ENCODE measurements at regions not wholly inside any gene's neighbourhood (a gene's known extent, or its start where the extent isn't known, plus 50 kb on each side); places are given as distances from the start of the nearest gene placed in this dataset.

DNA sequence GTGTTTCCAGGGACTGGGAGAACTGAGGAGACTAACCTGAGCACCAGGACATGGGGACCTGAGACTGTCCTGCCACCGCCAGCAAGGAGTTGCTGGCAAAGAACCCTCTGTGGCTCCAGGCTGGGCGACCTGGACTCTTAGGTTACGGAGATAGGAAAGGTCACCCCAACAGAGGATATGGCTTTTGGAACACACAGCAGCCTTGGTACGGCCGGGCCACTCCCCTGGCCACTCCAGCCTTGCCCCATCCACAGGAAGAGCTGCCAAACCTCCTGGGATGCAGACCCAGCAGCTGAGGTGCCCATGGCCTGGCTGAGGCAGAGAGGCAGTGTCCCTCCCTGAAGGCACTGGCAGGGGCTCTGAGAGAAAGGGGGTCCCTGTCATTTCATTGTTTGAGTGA is 137.8 kb downstream of the OAT start:
- Mint-ChIP-seq H3K36me3 (ENCODE audit: low read depth) (no peaks in the 10 kb centered on the region), H3K4me1 (ENCODE audit: low read depth) (peaks cover 32% of the 10 kb centered on the region), H3K27me3 (no peaks in the 10 kb centered on the region), H3K4me3 (no peak overlapping the region), H3K27ac (no peak overlapping the region), H3K9me3 (no peaks in the 10 kb centered on the region)
- intact Hi-C loops (cut with micrococcal nuclease), result no loop called here

DNA sequence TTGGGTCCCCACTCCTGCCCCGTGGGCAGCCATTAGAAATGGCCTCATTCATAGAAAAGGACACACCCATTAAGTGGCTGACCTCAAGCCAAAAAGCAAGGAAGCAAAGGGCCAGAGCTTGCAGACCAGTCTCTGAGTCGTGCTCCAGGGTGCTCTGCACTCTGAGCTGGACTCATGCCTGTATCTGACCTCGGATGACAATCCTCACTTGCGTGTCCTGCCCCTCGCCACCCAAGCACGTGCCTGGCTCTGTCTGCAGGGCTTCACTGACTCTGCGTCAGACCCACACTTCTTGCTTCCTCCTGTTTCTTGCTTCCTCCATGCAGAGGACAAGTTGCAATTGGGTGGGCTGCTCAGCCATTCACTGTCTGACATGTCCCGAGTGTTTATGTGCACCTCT is 138.8 kb downstream of the OAT start:
- intact Hi-C loops (cut with micrococcal nuclease), result no loop called here
- H3K4me1 Mint-ChIP-seq (ENCODE audit: low read depth), result peaks cover 23% of the 10 kb centered on the region
- H3K4me3 Mint-ChIP-seq, result no peak overlapping the region
- peak overlapping the region; percentile 48 for H3K27ac Mint-ChIP-seq
- H3K27me3 Mint-ChIP-seq, result no peaks in the 10 kb centered on the region
- H3K9me3 Mint-ChIP-seq, result peaks cover 3% of the 10 kb centered on the region
- no peaks in the 10 kb centered on the region for H3K36me3 Mint-ChIP-seq (ENCODE audit: low read depth)

DNA sequence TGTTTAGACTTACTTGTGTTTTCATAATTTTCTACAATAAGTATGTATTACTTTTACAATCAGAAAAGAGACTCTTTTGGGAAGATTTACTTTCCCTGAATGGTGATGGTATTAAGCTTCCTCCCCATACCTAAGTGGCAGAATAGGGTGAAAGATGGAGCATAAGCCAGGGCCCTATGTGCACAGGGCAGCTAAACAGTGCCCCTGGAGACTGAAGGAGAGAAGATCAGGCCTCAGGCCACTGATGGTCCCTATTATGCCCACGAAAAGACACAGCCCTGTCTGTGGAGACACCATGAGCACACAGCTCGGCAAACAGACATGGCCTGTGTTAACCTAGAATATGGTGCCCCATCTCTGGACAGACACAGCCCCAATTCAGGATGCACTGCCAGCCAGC is 139.4 kb downstream of the OAT start:
- Mint-ChIP-seq H3K27me3 (no peaks in the 10 kb centered on the region), H3K9me3 (peaks cover 8% of the 10 kb centered on the region), H3K4me1 (ENCODE audit: low read depth) (peaks cover 17% of the 10 kb centered on the region), H3K36me3 (ENCODE audit: low read depth) (no peaks in the 10 kb centered on the region), H3K4me3 (no peak overlapping the region), H3K27ac (peak overlapping the region; percentile 48)
- intact Hi-C loops (cut with micrococcal nuclease), result no loop called here

DNA sequence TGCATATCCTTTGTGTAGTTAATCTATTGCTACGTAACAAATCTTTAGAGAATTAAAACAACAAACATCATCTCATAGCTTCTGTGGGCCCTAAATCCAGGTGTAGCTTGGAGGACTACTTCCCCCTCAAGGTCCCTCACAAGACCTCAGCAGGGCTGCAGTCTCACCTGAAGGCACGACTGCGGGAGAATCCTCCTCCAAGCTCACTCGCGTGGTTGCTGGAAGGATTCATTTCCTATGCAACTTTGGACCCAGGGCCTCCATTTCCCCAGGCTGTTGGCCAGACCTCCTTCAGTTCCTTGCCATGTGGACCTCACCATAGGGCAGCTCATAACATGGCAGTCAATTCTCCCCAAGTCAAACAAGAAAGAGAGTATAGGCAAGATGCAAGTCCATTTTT is 140.4 kb downstream of the OAT start:
- no peak overlapping the region for H3K27ac Mint-ChIP-seq
- H3K4me1 Mint-ChIP-seq (ENCODE audit: low read depth), result peaks cover 9% of the 10 kb centered on the region
- no peak overlapping the region for H3K4me3 Mint-ChIP-seq
- peaks cover 18% of the 10 kb centered on the region for H3K9me3 Mint-ChIP-seq
- intact Hi-C loops (cut with micrococcal nuclease), result no loop called here
- H3K27me3 Mint-ChIP-seq, result no peaks in the 10 kb centered on the region
- peaks cover under 1% of the 10 kb centered on the region for H3K36me3 Mint-ChIP-seq (ENCODE audit: low read depth)

DNA sequence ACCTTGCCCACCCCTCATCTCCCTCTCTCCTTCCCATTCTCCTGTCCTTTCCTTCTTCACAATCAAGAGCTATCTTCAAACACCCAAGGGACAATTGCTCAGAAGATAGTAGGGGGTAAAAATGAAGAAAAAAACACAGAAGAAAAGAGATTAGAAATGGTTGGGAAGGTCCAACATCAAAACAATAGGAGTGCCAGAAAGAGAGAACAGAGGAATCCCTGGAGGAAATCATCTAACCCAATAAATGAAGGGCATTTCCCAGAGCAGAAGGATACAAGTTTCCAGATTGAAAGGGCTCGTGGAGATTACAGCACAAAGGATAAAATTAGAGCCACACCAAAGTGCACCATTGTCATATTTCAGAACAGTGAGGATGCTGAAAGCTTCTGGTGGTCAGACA is 145.6 kb downstream of the OAT start:
- H3K4me3 Mint-ChIP-seq, result no peak overlapping the region
- H3K36me3 Mint-ChIP-seq (ENCODE audit: low read depth), result peaks cover 15% of the 10 kb centered on the region
- H3K9me3 Mint-ChIP-seq, result peaks cover 39% of the 10 kb centered on the region
- H3K27me3 Mint-ChIP-seq, result peaks cover 4% of the 10 kb centered on the region
- no peak overlapping the region for H3K27ac Mint-ChIP-seq
- peaks cover 22% of the 10 kb centered on the region for H3K4me1 Mint-ChIP-seq (ENCODE audit: low read depth)
- intact Hi-C loops (cut with micrococcal nuclease), result no loop called here

DNA sequence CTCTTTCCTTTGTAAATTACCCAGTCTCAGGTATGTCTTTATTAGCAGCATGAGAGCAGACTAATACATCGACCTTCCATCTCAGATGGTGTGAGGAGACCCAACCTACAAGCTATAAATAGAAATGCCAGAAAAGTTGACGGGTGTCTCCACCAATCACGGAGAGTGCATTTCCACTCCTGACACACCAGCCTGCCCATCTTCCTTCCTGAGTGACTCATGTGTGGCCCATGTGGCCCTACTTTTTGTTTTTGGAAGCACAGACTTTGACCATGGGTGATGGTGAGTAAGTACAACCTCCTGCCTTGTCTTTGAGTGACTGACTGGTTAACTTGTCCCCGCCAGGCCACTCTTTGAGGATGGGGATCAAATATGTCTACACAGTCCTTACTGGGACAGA is 147.0 kb downstream of the OAT start:
- intact Hi-C loops (cut with micrococcal nuclease), result no loop called here
- H3K36me3 Mint-ChIP-seq (ENCODE audit: low read depth), result peaks cover 15% of the 10 kb centered on the region
- no peak overlapping the region for H3K4me3 Mint-ChIP-seq
- H3K9me3 Mint-ChIP-seq, result peaks cover 39% of the 10 kb centered on the region
- peaks cover 34% of the 10 kb centered on the region for H3K4me1 Mint-ChIP-seq (ENCODE audit: low read depth)
- H3K27ac Mint-ChIP-seq, result peak overlapping the region; percentile 46
- H3K27me3 Mint-ChIP-seq, result peaks cover 4% of the 10 kb centered on the region

DNA sequence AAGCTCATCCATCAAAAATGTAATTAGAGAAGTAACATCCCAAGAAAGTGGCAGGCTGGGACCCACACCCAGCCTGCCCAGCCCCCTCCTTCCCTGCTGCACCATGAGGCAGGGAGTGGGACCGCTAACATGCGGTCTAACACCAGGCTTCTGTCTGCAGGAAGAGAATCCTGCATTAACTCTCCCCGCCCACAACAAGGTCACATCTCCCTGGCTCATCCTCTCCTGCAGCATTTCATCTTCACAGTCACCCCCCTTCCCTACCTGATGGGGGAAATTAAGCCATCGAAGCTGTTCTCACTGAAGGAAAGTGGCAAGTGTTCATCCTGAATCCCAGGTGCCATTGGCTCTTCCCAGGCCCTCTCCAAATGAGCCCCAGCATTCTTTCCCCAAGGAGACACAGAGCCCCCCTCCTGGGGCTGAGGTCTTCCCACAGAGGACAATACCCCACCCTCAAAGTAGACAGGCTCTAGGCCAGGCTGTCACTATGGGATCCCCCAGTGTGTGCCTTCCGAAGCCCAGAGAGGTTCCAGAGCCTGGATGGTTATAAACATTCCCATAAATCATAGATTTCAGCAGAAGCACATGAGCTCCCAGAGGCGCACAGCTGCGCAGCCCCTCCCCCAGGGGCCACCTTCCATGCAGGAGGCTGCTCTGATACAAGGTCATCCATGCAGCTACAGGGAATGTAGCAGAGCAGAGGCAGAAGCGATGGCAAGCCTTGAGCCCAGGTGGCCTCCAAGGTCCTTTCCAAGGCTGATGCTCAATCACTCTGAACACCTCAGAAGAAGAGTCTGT is 148.0 kb downstream of the OAT start:
- Mint-ChIP-seq H3K27me3 (peaks cover 4% of the 10 kb centered on the region), H3K9me3 (peaks cover 39% of the 10 kb centered on the region), H3K4me1 (ENCODE audit: low read depth) (peaks cover 44% of the 10 kb centered on the region), H3K4me3 (no peak overlapping the region), H3K27ac (no peak overlapping the region), H3K36me3 (ENCODE audit: low read depth) (peaks cover 15% of the 10 kb centered on the region)
- intact Hi-C loops (cut with micrococcal nuclease), result no loop called here

DNA sequence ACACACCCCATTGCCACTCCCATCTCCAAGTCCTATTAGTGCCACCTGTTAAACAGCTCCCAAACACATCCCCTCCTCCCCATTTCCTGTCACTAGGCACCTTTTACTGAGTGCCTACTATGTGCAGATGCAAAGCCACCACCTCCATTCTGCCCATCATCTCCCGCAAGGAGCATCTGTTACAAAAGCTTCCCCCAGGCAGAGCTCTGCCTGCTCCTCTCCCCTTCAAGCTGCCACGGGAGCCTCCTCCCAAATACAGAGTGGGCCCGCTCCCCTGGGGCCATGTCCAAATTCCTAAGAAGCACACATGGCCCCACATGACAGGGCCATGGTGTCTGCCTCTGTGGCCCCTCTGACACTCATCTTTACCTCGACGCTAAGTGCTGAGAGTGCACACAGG is 149.7 kb downstream of the OAT start:
- intact Hi-C loops (cut with micrococcal nuclease), result no loop called here
- Mint-ChIP-seq H3K9me3 (peaks cover 28% of the 10 kb centered on the region), H3K4me1 (ENCODE audit: low read depth) (peaks cover 55% of the 10 kb centered on the region), H3K36me3 (ENCODE audit: low read depth) (peaks cover 15% of the 10 kb centered on the region), H3K4me3 (no peak overlapping the region), H3K27me3 (peaks cover 8% of the 10 kb centered on the region), H3K27ac (no peak overlapping the region)

DNA sequence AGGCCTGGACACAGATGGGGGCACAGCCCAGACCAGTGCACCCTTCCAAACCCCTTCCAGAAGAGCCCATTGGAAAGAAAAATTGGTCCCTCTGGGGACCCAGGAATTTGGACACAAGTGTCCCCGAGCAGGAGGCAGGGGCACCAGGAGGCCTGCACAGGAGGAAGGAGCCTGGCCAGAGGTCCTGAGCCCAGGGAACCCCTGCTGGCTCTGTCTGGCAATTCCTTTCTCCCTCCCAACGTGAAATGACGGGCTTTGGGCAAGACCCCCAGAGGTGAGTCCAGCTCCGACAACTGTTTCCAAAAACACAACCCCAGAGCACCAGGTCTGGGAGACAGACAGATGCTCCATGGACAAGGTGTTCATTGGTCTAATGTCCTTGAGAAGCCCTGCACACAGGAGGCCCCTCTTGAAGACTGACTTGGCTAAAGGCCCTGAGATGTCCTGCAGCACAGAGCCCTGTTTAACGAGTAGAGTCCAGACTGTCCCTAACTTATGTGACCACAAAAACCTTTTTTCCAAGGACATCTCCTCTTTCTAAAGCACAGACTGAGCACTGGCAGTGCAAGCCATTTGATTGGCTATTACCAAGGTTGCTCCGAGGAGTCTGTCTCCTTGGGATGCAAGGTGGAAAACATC is 150.7 kb downstream of the OAT start:
- Mint-ChIP-seq H3K27me3 (peaks cover 11% of the 10 kb centered on the region), H3K9me3 (peaks cover 18% of the 10 kb centered on the region), H3K27ac (no peak overlapping the region), H3K4me3 (no peak overlapping the region), H3K36me3 (ENCODE audit: low read depth) (peaks cover 12% of the 10 kb centered on the region), H3K4me1 (ENCODE audit: low read depth) (peaks cover 63% of the 10 kb centered on the region)
- intact Hi-C loops (cut with micrococcal nuclease), result no loop called here

DNA sequence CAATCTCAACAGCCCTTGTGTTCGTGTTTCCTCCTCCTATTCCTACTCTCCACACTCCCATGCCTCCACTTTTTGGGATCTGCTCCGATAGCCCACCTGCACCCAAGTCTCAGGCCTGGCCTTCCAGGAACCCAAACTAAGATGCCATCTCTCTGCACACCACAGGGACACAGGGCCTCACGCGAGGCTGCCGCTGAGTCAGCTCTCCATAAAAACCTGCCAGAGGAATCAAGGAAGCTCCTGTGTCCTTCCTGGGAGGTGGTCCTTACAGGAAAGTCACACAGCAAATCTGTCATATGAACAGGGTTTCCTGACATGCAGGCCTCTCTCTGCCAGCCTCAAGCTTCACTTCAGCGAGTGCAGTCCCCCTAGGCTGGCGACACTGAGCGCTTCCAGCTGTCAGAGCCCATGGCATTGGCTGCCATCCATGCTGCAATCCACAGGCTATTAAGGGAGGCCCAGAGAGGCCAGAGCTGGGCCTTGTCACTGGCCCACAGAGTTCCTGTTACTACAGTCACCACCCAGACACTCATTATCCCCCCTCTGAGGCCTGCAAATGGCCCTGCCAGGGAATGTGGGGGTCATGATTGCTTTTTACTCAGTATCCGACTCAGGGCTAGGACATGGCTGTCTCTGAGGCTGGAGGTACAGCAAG is 151.4 kb downstream of the OAT start:
- intact Hi-C loops (cut with micrococcal nuclease), result no loop called here
- H3K9me3 Mint-ChIP-seq, result peaks cover 12% of the 10 kb centered on the region
- H3K4me3 Mint-ChIP-seq, result no peak overlapping the region
- peaks cover 11% of the 10 kb centered on the region for H3K27me3 Mint-ChIP-seq
- H3K27ac Mint-ChIP-seq, result peak overlapping the region; percentile 44
- peaks cover 69% of the 10 kb centered on the region for H3K4me1 Mint-ChIP-seq (ENCODE audit: low read depth)
- peaks cover 5% of the 10 kb centered on the region for H3K36me3 Mint-ChIP-seq (ENCODE audit: low read depth)

DNA sequence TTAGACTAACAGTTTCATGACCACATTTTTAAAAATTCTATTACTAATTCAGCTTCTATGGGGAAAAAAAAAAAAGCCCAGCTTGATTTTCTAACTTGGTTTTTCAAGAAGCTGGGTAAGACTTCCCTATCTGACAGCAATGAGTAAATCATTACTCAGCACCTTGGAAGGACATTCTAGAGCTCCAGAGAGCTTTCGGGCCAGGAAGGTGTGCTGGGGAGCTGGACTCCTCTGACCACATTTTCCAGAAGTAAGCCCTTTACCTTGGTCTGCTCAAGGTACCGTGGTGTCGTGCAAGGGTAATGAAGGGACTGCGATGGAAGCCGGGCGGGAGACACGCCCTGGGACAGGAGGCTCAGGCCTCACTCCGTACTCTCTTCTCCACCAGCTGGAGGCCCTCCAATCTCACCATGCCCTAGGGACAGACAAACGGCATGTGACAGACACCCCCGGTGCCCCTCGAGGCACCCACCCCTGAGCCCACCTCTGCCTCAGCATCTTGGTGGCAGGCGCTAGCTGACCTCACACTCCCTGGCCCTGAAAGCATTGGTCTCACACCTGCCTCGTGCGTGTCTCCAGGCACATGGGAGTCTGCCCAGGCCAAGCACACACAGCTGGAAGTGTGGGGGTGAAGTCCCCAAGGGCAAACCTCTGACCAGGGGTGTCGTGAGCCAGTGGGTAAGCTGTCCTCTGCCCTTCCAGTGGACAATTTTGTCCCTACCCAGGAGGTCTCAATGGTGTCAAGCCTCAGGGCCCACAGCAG is 152.1 kb downstream of the OAT start:
- Mint-ChIP-seq H3K4me3 (no peak overlapping the region), H3K9me3 (peaks cover 4% of the 10 kb centered on the region), H3K27ac (peak overlapping the region; percentile 63), H3K27me3 (peaks cover 11% of the 10 kb centered on the region), H3K36me3 (ENCODE audit: low read depth) (no peaks in the 10 kb centered on the region), H3K4me1 (ENCODE audit: low read depth) (peaks cover 65% of the 10 kb centered on the region)
- intact Hi-C loops (cut with micrococcal nuclease), result no loop called here

DNA sequence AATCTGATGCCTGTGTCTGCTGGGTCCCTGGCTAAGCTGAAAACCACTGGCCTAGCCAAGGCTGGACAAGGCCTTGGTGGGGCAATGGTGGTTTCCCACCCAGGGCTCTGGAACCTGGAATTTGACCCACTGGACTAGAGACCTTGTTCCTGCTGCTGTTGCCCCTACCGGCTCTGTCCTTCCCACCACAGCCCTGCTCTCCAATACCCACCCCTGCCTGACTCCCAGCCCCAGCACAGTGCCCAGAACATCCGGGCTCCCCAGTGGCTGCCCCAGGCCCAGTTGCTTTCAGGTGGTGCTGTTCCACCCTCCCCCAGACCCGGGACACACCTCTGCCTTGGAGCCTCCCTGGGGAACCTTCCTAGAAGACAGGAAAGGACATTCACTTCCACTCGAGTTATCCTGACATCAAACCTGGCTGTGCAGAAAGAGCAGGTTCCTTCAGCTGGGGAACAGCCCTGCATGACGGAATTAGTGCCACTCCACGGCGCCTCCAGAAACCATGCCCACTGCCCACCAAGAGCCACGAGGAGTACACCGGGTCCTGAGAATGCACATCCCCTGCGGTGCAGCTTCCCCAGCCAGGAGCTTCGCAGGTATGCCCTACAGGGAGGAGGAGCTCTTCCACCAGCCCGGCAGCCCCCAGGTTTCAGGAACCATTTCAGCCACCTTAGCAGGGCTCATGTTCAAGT is 152.8 kb downstream of the OAT start:
- intact Hi-C loops (cut with micrococcal nuclease), result no loop called here
- H3K4me1 Mint-ChIP-seq (ENCODE audit: low read depth), result peaks cover 58% of the 10 kb centered on the region
- peak overlapping the region; percentile 63 for H3K27ac Mint-ChIP-seq
- no peaks in the 10 kb centered on the region for H3K36me3 Mint-ChIP-seq (ENCODE audit: low read depth)
- peaks cover 14% of the 10 kb centered on the region for H3K27me3 Mint-ChIP-seq
- H3K4me3 Mint-ChIP-seq, result no peak overlapping the region
- H3K9me3 Mint-ChIP-seq, result no peaks in the 10 kb centered on the region

DNA sequence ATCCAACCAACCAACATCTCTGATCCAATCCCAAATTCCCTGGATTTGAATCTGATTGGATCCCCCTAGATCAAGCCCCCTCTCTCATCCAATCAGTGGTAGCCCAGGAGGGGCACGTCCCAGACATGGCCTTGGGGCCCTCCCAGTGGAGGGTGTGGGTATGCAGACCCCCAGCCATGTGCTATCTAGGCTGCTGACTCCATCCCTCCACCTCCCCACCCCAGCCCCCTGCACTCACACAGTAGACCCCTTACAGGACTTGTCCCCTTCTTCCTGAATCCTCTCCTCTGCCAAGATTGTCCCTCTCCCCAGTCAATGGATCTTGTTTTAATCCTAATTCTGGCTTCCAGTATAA is 153.4 kb downstream of the OAT start:
- Mint-ChIP-seq H3K27me3 (peaks cover 14% of the 10 kb centered on the region), H3K4me1 (ENCODE audit: low read depth) (peaks cover 52% of the 10 kb centered on the region), H3K9me3 (no peaks in the 10 kb centered on the region), H3K27ac (peak overlapping the region; percentile 63), H3K4me3 (no peak overlapping the region), H3K36me3 (ENCODE audit: low read depth) (no peaks in the 10 kb centered on the region)
- intact Hi-C loops (cut with micrococcal nuclease), result no loop called here

All from dendritic cell treated with granulocyte-macrophage colony-stimulating factor and Interleukin-4, amounts not matched to agents 40 ng/mL and 50 ng/mL, for 4 days (primary cell).